ENCODE measurements at regions not wholly inside any gene's neighbourhood (a gene's known extent, or its start where the extent isn't known, plus 50 kb on each side); places are given as distances from the start of the nearest gene placed in this dataset.
A peak's percentile ranks its signal among the peaks of the same experiment; 100 is the strongest.

GRCh38 chr2:199024224-199024623 is 433.5 kb downstream of the SATB2 start (continued):
- TF ChIP-seq ZNF26 (tag by site-specific recombination; IDR thresholded peaks at IDR 0.05), result no peak
- TF ChIP-seq ZNF623 (tag by site-specific recombination; IDR thresholded peaks at IDR 0.05), result no peak
- TF ChIP-seq OSR2 (tag by site-specific recombination; IDR thresholded peaks at IDR 0.05), result no peak
- no peak for TF ChIP-seq ZNF596 (tag by site-specific recombination; IDR thresholded peaks at IDR 0.05)
- no peak for TF ChIP-seq ZNF645 (tag by site-specific recombination; IDR thresholded peaks at IDR 0.05)
- no peak for TF ChIP-seq PRDM1 (tag by site-specific recombination; IDR thresholded peaks at IDR 0.05)
- no peak for TF ChIP-seq ZNF501 (tag by site-specific recombination; IDR thresholded peaks at IDR 0.05)
- TF ChIP-seq ZNF350 (tag by site-specific recombination; IDR thresholded peaks at IDR 0.05), result no peak
- no peak for TF ChIP-seq SP3 (tag by site-specific recombination; IDR thresholded peaks at IDR 0.05)

- H3K4me3 ChIP-seq (ENCODE audit: low read depth, low read length), result no peak overlapping the region
- no peaks in the 10 kb centered on the region for H3K9me3 ChIP-seq (ENCODE audit: control insufficient read depth, insufficient read depth, low read depth, low read length)
- no peaks in the 10 kb centered on the region for H3K36me3 ChIP-seq (ENCODE audit: control insufficient read depth in 2 of 2, insufficient read depth in 1 of 2, low read length in 2 of 2)
- no peaks in the 10 kb centered on the region for H3K4me1 ChIP-seq (ENCODE audit: control insufficient read depth, insufficient read depth, low read length)
- H3K27ac ChIP-seq (ENCODE audit: extremely low read depth, low read depth, low read length), result no peak overlapping the region
- no peak for TF ChIP-seq ZNF2 (tag by site-specific recombination; IDR thresholded peaks at IDR 0.05)
- TF ChIP-seq ZNF654 (tag by site-specific recombination; IDR thresholded peaks at IDR 0.05; ENCODE audit: low read depth), result peak; percentile 42
- POLR2A ChIA-PET, result no interaction called here
- CTCF ChIA-PET, result interaction anchor here (0.8 to 1.0 kb wide), 2 partner anchors 14 to 28 kb away, joined by 3 to 4 read pairs; no protein-coding TSS in a partner anchor
Observed at GRCh38 chr2:199019898-199020507, 437.7 kb downstream of the SATB2 start.

- no peak overlapping the region for H3K27ac ChIP-seq (ENCODE audit: extremely low read depth, low read depth, low read length)
- ChIA-PET POLR2A (no interaction called here), CTCF (interaction anchor here (0.6 to 1.5 kb wide), 2 partner anchors 467 to 1318 kb away, joined by 3 read pairs; no protein-coding TSS in a partner anchor)
- H3K36me3 ChIP-seq (ENCODE audit: control insufficient read depth in 2 of 2, insufficient read depth in 1 of 2, low read length in 2 of 2), result no peaks in the 10 kb centered on the region
- no peaks in the 10 kb centered on the region for H3K4me1 ChIP-seq (ENCODE audit: control insufficient read depth, insufficient read depth, low read length)
- H3K9me3 ChIP-seq (ENCODE audit: control insufficient read depth, insufficient read depth, low read depth, low read length), result no peaks in the 10 kb centered on the region
- H3K4me3 ChIP-seq (ENCODE audit: low read depth, low read length), result no peak overlapping the region
- TF ChIP-seq ZNF37A (tag by site-specific recombination; IDR thresholded peaks at IDR 0.05), result no peak
- no peak for TF ChIP-seq ZNF423 (tag by site-specific recombination; IDR thresholded peaks at IDR 0.05)
- no peak for TF ChIP-seq ZBTB26 (tag by site-specific recombination; optimal IDR thresholded peaks at IDR 0.05)
- TF ChIP-seq ZNF585B (tag by site-specific recombination; IDR thresholded peaks at IDR 0.05), result no peak
- TF ChIP-seq PRDM6 (tag by site-specific recombination; IDR thresholded peaks at IDR 0.05), result no peak
- no peak for TF ChIP-seq ZNF626 (tag by site-specific recombination; IDR thresholded peaks at IDR 0.05)
- no peak for TF ChIP-seq ZNF280D (tag by site-specific recombination; IDR thresholded peaks at IDR 0.05)
- TF ChIP-seq ZNF114 (tag by site-specific recombination; IDR thresholded peaks at IDR 0.05), result no peak
- no peak for TF ChIP-seq ZNF324 (tag by site-specific recombination; IDR thresholded peaks at IDR 0.05)
- no peak for TF ChIP-seq ZNF48 (tag by site-specific recombination; IDR thresholded peaks at IDR 0.05)
- no peak for TF ChIP-seq PRDM4 (tag by site-specific recombination; IDR thresholded peaks at IDR 0.05)
Observed at GRCh38 chr2:199018826-199019225, 438.9 kb downstream of the SATB2 start.
